Uterus (tissue), 2 donors: ENCODE measurements at regions not wholly inside any gene's neighbourhood (a gene's known extent, or its start where the extent isn't known, plus 50 kb on each side); places are given as distances from the start of the nearest gene placed in this dataset.

Source experiments
- POLR2A ChIP-seq, 2 donors: fragments of 450-650 bp; IDR thresholded peaks; one replicate each; pipeline ENCODE4 v1.6.1; 2016; ENCODE audit warnings: antibody characterized with exemption in 2 of 2, mild to moderate bottlenecking in 1 of 2, moderate library complexity in 1 of 2
- TF ChIP-seq, protein P1 (sequence below), 4 experiments: fragments of 200-600 bp in 2 of 4; fragments of 450-650 bp in 2 of 4; sonication (generic) in 2 of 4; IDR thresholded peaks; one replicate each; pipeline ENCODE4 v1.5.1; 2016 to 2019; ENCODE audit warnings: antibody characterized with exemption in 4 of 4, mild to moderate bottlenecking in 2 of 4, moderate library complexity in 1 of 4

DNA sequence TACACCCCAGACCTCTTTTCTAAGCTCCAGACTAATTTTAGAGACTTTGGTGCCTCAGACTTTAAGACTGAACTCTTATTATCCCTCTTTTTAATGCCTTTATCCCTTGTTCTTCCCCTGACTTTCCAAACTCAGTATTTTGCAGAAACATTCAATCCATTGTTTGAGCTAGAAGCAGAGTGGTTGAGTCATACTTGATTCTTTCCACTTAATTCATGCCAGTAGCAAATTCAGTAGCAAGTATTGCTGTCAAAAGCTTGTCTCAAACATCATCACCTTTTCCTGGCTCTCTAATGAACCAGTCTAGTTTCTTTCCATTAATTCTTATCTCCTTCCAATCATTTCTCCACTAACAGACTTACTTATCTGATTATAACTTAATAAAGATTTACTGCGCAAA is 699.7 kb upstream of the ZNF804A start:
- no peak for TF ChIP-seq POLR2A (IDR thresholded peaks at IDR 0.05)
- TF ChIP-seq, protein P1, sequence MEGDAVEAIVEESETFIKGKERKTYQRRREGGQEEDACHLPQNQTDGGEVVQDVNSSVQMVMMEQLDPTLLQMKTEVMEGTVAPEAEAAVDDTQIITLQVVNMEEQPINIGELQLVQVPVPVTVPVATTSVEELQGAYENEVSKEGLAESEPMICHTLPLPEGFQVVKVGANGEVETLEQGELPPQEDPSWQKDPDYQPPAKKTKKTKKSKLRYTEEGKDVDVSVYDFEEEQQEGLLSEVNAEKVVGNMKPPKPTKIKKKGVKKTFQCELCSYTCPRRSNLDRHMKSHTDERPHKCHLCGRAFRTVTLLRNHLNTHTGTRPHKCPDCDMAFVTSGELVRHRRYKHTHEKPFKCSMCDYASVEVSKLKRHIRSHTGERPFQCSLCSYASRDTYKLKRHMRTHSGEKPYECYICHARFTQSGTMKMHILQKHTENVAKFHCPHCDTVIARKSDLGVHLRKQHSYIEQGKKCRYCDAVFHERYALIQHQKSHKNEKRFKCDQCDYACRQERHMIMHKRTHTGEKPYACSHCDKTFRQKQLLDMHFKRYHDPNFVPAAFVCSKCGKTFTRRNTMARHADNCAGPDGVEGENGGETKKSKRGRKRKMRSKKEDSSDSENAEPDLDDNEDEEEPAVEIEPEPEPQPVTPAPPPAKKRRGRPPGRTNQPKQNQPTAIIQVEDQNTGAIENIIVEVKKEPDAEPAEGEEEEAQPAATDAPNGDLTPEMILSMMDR (IDR thresholded peaks at IDR 0.05) = no peak
